Pancreas (tissue), 10 donors: ENCODE measurements at regions not wholly inside any gene's neighbourhood (a gene's known extent, or its start where the extent isn't known, plus 50 kb on each side); places are given as distances from the start of the nearest gene placed in this dataset.

Experiments
- ATAC-seq, 4 donors: fragments of 200-7000 bp; cut with Tn5 transposase; one replicate each; pipeline versions ENCODE4 v1.8.0 to v1.9.1; 2020; ENCODE audit warnings: mild to moderate bottlenecking in 4 of 4, moderate library complexity in 4 of 4
- DNase-seq, 6 donors: peaks; one replicate each; pipeline ENCODE4 v3.0.0-alpha.2; 2020
- FAIRE-seq: peaks from 2 replicates; lab custom pipeline; 2012; peaks lifted over from hg19 to GRCh38; lab: Jason Lieb, UNC
- H3K27ac ChIP-seq, 4 donors: fragments of 200-600 bp; sonication (generic); 1 replicate in 3 of 4; 2 replicates in 1 of 4; pipeline versions ENCODE4 v1.5.0 to v1.8.0; 2020
- H3K27me3 ChIP-seq, 4 donors: fragments of 200-600 bp; one replicate each; pipeline ENCODE4 v1.8.0; 2021
- H3K36me3 ChIP-seq, 3 donors: fragments of 200-600 bp; sonication (generic) in 1 of 3; one replicate each; pipeline versions ENCODE4 v1.5.0 to v1.8.0; 2020 to 2021
- H3K4me1 ChIP-seq, 3 donors: fragments of 200-600 bp; one replicate each; pipeline ENCODE4 v1.8.0; 2021
- H3K4me3 ChIP-seq, 4 donors: fragments of 200-600 bp; sonication (generic) in 2 of 4; one replicate each; pipeline versions ENCODE4 v1.5.0 to v1.8.0; 2020 to 2021
- H3K9me3 ChIP-seq, 4 donors: fragments of 200-600 bp; one replicate each; pipeline ENCODE4 v1.8.0; 2021
- WGBS, 2 donors: extraction: QIAGEN DNeasy Blood & Tissue Kit; methylation state at CpG; one replicate each; pipeline ENCODE4 v1.1.7; 2013; 5-methylcytosine and 5-hydroxymethylcytosine counted together
- intact Hi-C, 3 donors: fragments of 100-400 bp; cut with DNase I; formaldehyde crosslinking; loops; one replicate each; pipeline versions ENCODE4 v1.11.1 to v1.14.2; 2022
- TF ChIP-seq, protein P1 (sequence below), 4 donors: fragments of 200-600 bp; sonication (generic) in 3 of 4; IDR thresholded peaks; one replicate each; pipeline versions ENCODE4 v1.5.0 to v1.8.0; 2021; ENCODE audit warnings: antibody characterized with exemption in 4 of 4
- donor health status: healthy with polysubstance abuse.
- donor health status: DM: no; HTN: no; CAD: no; lungs with moderate emphysema.
- donor health status: DM: no; HTN: no; CAD: no.
- donor health status: control.
- donor health status: control.
- donor health status: Bipolar disorder and iron deficiency.
- donor health status: DM: yes; HTN: yes; CAD: no.
- donor health status: DM: no; HTN: no; CAD: no.
- donor health status: DM: no; HTN: no; CAD: no.
- donor health status: DM: yes; HTN: yes; CAD: no.

DNA sequence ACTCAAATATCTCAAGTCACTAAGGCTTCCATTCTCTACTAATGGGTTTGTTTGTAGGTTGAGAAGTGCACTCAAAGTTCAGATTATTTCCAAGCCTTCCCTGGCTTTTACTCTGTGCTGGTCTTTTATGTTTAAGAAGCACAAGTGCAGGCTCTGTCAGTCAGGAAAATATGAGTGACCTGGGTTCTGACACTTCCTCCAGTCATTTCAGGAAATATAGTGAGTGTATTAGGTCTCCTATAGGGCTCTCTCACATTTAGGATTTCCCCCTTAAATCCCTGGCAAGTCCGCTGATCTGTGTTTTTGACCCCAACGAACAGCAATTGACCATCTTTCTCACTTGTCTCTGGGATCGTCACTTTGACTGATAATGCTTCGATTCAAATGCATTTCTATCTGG, 210.2 kb downstream of the ARPP21 start:
- TF ChIP-seq, protein P1, sequence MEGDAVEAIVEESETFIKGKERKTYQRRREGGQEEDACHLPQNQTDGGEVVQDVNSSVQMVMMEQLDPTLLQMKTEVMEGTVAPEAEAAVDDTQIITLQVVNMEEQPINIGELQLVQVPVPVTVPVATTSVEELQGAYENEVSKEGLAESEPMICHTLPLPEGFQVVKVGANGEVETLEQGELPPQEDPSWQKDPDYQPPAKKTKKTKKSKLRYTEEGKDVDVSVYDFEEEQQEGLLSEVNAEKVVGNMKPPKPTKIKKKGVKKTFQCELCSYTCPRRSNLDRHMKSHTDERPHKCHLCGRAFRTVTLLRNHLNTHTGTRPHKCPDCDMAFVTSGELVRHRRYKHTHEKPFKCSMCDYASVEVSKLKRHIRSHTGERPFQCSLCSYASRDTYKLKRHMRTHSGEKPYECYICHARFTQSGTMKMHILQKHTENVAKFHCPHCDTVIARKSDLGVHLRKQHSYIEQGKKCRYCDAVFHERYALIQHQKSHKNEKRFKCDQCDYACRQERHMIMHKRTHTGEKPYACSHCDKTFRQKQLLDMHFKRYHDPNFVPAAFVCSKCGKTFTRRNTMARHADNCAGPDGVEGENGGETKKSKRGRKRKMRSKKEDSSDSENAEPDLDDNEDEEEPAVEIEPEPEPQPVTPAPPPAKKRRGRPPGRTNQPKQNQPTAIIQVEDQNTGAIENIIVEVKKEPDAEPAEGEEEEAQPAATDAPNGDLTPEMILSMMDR (IDR thresholded peaks at IDR 0.05), result no peak
- H3K4me3 ChIP-seq, result no peak overlapping the region
- intact Hi-C loops, result no loop called here
- no peak for FAIRE-seq
- 57 to 76% methylated on average over 4 of the region's 4 CpGs for WGBS, 2 donors
- H3K9me3 ChIP-seq, result no peaks in the 10 kb centered on the region
- ATAC-seq, result no peak
- H3K36me3 ChIP-seq, result no peaks in the 10 kb centered on the region
- no peak overlapping the region for H3K27ac ChIP-seq
- no peak for DNase-seq
- H3K27me3 ChIP-seq, result peaks cover 0 to 12% (median 0%) of the 10 kb centered on the region in 4 donors
- no peaks in the 10 kb centered on the region for H3K4me1 ChIP-seq

DNA sequence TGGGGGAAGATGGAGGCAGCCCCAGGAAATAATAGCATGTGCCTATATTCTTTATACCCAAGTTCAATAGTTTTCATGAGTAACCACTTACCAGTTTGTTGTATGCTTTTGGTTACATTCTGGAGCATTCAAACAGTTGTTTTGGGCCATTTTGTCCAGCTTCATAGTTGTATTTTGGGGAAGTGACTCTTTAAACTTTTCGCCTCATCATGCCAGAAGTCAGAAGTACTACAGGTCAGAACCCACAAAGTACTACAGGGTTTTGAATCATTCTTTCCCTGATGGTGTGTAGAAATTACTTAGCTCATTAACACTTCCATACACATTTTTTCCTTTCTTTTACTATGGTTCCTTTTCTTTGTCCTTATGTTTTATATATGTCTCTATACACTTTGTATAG, 210.6 kb downstream of the ARPP21 start:
- TF ChIP-seq, protein P1 (IDR thresholded peaks at IDR 0.05), result no peak
- peaks cover 0 to 12% (median 0%) of the 10 kb centered on the region in 4 donors for H3K27me3 ChIP-seq
- no peak for DNase-seq
- no peaks in the 10 kb centered on the region for H3K36me3 ChIP-seq
- FAIRE-seq, result no peak
- ATAC-seq, result no peak
- H3K4me1 ChIP-seq, result no peaks in the 10 kb centered on the region
- WGBS, 2 donors, result 64 to 81% methylated on average over 1 of the region's 1 CpG
- intact Hi-C loops, result no loop called here
- no peak overlapping the region for H3K27ac ChIP-seq
- H3K9me3 ChIP-seq, result no peaks in the 10 kb centered on the region
- H3K4me3 ChIP-seq, result no peak overlapping the region

- intact Hi-C loops, result no loop called here
- Histone ChIP-seq H3K27me3 (peaks cover 0 to 7% (median 0%) of the 10 kb centered on the region in 4 donors), H3K4me3 (no peak overlapping the region), H3K27ac (no peak overlapping the region), H3K9me3 (no peaks in the 10 kb centered on the region), H3K36me3 (no peaks in the 10 kb centered on the region), H3K4me1 (no peaks in the 10 kb centered on the region)
- no peak for FAIRE-seq
- TF ChIP-seq, protein P1 (IDR thresholded peaks at IDR 0.05), result no peak
- 71 to 76% methylated on average over 3 of the region's 3 CpGs for WGBS, 2 donors
- no peak for DNase-seq
- no peak for ATAC-seq
Observed at GRCh38 chr3:35857004-35857403, 217.7 kb downstream of the ARPP21 start.

DNA sequence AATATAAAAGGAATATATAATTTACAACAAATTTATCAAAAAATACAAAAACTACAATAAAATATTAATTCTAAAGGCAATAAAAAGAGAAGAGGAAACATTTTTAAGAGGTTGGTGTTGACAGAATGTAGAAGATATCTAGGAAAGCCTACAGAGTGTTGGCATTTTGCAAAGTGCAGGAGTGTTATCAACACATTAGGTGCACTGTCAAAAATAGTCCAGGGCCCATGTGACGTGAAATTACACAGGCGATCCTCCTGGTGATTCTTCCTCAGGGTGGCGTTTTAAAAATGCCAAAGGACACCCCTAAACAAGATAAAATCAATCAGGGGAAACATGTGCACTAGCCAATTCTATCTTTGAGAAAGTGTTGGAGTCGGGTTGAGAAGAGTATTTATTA, 222.7 kb downstream of the ARPP21 start:
- ATAC-seq, result no peak
- TF ChIP-seq, protein P1 (IDR thresholded peaks at IDR 0.05), result no peak
- H3K4me3 ChIP-seq, result no peak overlapping the region
- intact Hi-C loops, result no loop called here
- FAIRE-seq, result no peak
- no peaks in the 10 kb centered on the region for H3K36me3 ChIP-seq
- H3K27me3 ChIP-seq, result no peaks in the 10 kb centered on the region
- H3K27ac ChIP-seq, result no peak overlapping the region
- no peak for DNase-seq
- H3K4me1 ChIP-seq, result no peaks in the 10 kb centered on the region
- WGBS, 2 donors, result 50 to 73% methylated on average over 4 of the region's 4 CpGs
- H3K9me3 ChIP-seq, result no peaks in the 10 kb centered on the region

GRCh38 chr3:35864871-35865270, 225.5 kb downstream of the ARPP21 start:
- ATAC-seq (no peak), FAIRE-seq (no peak), DNase-seq (no peak)
- no peaks in the 10 kb centered on the region for H3K36me3 ChIP-seq
- no peaks in the 10 kb centered on the region for H3K4me1 ChIP-seq
- WGBS, 2 donors, result 41 to 61% methylated on average over 2 of the region's 2 CpGs
- H3K9me3 ChIP-seq, result no peaks in the 10 kb centered on the region
- no peak overlapping the region for H3K27ac ChIP-seq
- TF ChIP-seq, protein P1 (IDR thresholded peaks at IDR 0.05), result no peak
- no peaks in the 10 kb centered on the region for H3K27me3 ChIP-seq
- H3K4me3 ChIP-seq, result no peak overlapping the region
- intact Hi-C loops, result no loop called here
